ENCODE measurements at regions not wholly inside any gene's neighbourhood (a gene's known extent, or its start where the extent isn't known, plus 50 kb on each side); places are given as distances from the start of the nearest gene placed in this dataset.

DNA sequence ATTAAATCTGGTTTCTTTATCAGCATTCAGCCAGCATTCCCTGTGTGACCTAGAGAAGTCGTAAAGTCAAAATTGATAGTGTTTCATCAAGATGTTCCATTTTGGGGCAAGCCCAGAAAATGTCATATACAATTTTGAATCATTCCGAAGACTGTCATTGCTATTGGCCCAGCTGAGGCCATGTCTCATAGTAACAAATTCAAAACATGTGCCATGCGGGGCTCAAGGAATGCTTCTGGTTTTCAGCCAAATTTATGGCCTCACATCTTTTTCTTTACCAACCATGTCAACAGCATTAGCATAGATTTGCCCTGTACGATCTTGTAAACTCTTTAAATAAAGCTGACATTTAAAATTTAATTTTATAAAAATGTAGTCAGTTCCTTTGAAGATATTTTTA is 314.7 kb downstream of the PAX1 start:
- Histone ChIP-seq H4K8ac (ENCODE audit: extremely low read depth, insufficient read depth, low read length) (no peak overlapping the region), H2BK12ac (ENCODE audit: low read depth, low read length) (no peak overlapping the region)
- TF ChIP-seq BRCA1 (IDR thresholded peaks at IDR 0.05; ENCODE audit: low read depth, low read length) = no peak
- TF ChIP-seq YY1 (IDR thresholded peaks at IDR 0.05; ENCODE audit: low read depth, low read length) = no peak
- no peak for TF ChIP-seq PHF8 (conservative IDR thresholded peaks at IDR 0.05; ENCODE audit: low read depth, low read length)
- no peak for TF ChIP-seq TEAD4 (IDR thresholded peaks at IDR 0.05; ENCODE audit: low read depth, low read length)
- no peak for TF ChIP-seq SAP30 (IDR thresholded peaks at IDR 0.05; ENCODE audit: insufficient read depth, insufficient replicate concordance, low read length)
- no peak for TF ChIP-seq KDM1A (IDR thresholded peaks at IDR 0.05; ENCODE audit: borderline replicate concordance, low read length)

More for the DNA sequence above, 314.7 kb downstream of the PAX1 start:
- Histone ChIP-seq H3K18ac (ENCODE audit: extremely low read depth, low read length) (no peak overlapping the region), H3K79me2 (ENCODE audit: control insufficient read depth in 1 of 2, insufficient read depth in 2 of 2, low read length in 2 of 2) (no peaks in the 10 kb centered on the region), H2AFZ (ENCODE audit: low read length) (no peak overlapping the region), H3K27ac (ENCODE audit: low read depth, low read length) (no peak overlapping the region), H3K4me1 (replicated peaks in 1 of 4; ENCODE audit: control insufficient read depth in 3 of 4, insufficient read depth in 4 of 4, low read length in 3 of 4) (no peaks in the 10 kb centered on the region), H2AK5ac (ENCODE audit: low read depth, low read length) (no peak overlapping the region), H2BK15ac (ENCODE audit: low read length) (no peak overlapping the region), H3K27me3 (replicated peaks in 1 of 4; ENCODE audit: control insufficient read depth in 3 of 4, extremely low read depth in 1 of 4, insufficient read depth in 3 of 4, low read length in 3 of 4) (no peaks in the 10 kb centered on the region), H3K56ac (replicated peaks; ENCODE audit: insufficient read length, low read depth, low read length) (no peak overlapping the region), H4K20me1 (replicated peaks in 1 of 2; ENCODE audit: control insufficient read depth in 1 of 2, insufficient read depth in 2 of 2, low read length in 2 of 2) (no peaks in the 10 kb centered on the region), H2BK5ac (ENCODE audit: low read depth, low read length) (no peak overlapping the region), H4K5ac (ENCODE audit: insufficient read length, low read depth, low read length) (no peak overlapping the region), H3K9me3 (ENCODE audit: insufficient read depth in 2 of 2, low read depth in 1 of 2, low read length in 1 of 2) (no peaks in the 10 kb centered on the region), H2BK120ac (replicated peaks; ENCODE audit: low read depth, low read length) (no peak overlapping the region), H3K4me3 (ENCODE audit: extremely low read depth in 1 of 4, insufficient read depth in 2 of 4, low read depth in 3 of 4, low read length in 4 of 4) (no peak overlapping the region), H2BK20ac (ENCODE audit: low read length) (no peak overlapping the region), H3K4me2 (ENCODE audit: insufficient read depth in 1 of 2, low read depth in 2 of 2, low read length in 2 of 2) (no peak overlapping the region), H3K23ac (ENCODE audit: insufficient read length) (no peak overlapping the region), H3K23me2 (ENCODE audit: low read depth, low read length) (no peaks in the 10 kb centered on the region), H3K14ac (ENCODE audit: insufficient read length) (no peak overlapping the region), H3K9ac (replicated peaks in 1 of 4; ENCODE audit: extremely low read depth in 1 of 4, low read depth in 3 of 4, low read length in 3 of 4) (no peak overlapping the region), H3K4ac (replicated peaks; ENCODE audit: insufficient read length, low read depth, low read length) (no peak overlapping the region), H3K79me1 (ENCODE audit: low read depth, low read length) (no peaks in the 10 kb centered on the region), H4K91ac (replicated peaks; ENCODE audit: insufficient read length, low read length) (no peak overlapping the region), H3K36me3 (ENCODE audit: control insufficient read depth in 2 of 4, insufficient read depth in 4 of 4, low read length in 3 of 4) (no peaks in the 10 kb centered on the region)
- WGBS, 2 experiments (ENCODE audit: extremely low coverage in 1 of 2, insufficient coverage in 1 of 2, insufficient read length in 1 of 2, insufficient replicate concordance in 2 of 2, low coverage in 1 of 2, low lambda C conversion rate in 2 of 2, missing lambda C conversion rate in 1 of 2) = 89% methylated on average over 4 of the region's 4 CpGs; no CpG with 5 or more reads in 1 of the 2 experiments
- POLR2A ChIA-PET (ENCODE audit: partially characterized antibody) = no interaction called here
- DNase-seq (ENCODE audit: low read depth in 1 of 2, low spot score in 2 of 2) = no peak
- no peak for FAIRE-seq
- CTCF ChIA-PET (ENCODE audit: partially characterized antibody) = no interaction called here

All from H1 (cell line).